ENCODE measurements at regions not wholly inside any gene's neighbourhood (a gene's known extent, or its start where the extent isn't known, plus 50 kb on each side); places are given as distances from the start of the nearest gene placed in this dataset.

DNA sequence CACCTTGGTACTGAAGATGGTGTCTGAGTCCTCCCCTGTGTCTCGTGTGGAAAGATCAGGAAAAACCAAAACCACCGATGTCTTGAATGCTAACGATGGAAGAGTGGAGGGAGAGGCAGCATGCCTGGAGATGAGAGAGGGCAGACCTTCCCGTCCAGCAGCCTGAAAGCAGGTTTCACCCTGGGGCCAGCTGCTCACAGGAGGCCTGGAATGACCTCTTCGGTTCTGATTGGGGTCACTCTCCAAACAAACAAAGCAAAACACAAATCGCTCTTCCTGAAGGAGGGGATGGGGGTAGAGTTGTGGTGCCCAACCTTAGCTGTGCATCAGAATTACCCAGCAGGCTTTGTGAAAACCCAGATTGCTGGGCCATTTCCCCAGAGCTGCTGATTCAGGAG is 142.3 kb upstream of the SOX1 start:
- DNase-seq (no peak), ATAC-seq (no peak)
- no peaks in the 10 kb centered on the region for H3K27me3 ChIP-seq
- no peak overlapping the region for H3K4me3 ChIP-seq
- H3K27ac ChIP-seq = no peak overlapping the region
- intact Hi-C loops (cut with DNase I) = no loop called here
- no peak for TF ChIP-seq POLR2A (IDR thresholded peaks at IDR 0.05)
- TF ChIP-seq, protein P1, sequence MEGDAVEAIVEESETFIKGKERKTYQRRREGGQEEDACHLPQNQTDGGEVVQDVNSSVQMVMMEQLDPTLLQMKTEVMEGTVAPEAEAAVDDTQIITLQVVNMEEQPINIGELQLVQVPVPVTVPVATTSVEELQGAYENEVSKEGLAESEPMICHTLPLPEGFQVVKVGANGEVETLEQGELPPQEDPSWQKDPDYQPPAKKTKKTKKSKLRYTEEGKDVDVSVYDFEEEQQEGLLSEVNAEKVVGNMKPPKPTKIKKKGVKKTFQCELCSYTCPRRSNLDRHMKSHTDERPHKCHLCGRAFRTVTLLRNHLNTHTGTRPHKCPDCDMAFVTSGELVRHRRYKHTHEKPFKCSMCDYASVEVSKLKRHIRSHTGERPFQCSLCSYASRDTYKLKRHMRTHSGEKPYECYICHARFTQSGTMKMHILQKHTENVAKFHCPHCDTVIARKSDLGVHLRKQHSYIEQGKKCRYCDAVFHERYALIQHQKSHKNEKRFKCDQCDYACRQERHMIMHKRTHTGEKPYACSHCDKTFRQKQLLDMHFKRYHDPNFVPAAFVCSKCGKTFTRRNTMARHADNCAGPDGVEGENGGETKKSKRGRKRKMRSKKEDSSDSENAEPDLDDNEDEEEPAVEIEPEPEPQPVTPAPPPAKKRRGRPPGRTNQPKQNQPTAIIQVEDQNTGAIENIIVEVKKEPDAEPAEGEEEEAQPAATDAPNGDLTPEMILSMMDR (IDR thresholded peaks at IDR 0.05) = no peak
- no peaks in the 10 kb centered on the region for H3K36me3 ChIP-seq
- WGBS (ENCODE audit: insufficient coverage, low coverage, low lambda C conversion rate, missing lambda C conversion rate) = 63% methylated on average over 5 of the region's 6 CpGs
- H3K4me1 ChIP-seq = no peaks in the 10 kb centered on the region
- H3K9me3 ChIP-seq = no peaks in the 10 kb centered on the region

- no peaks in the 10 kb centered on the region for H3K9me3 ChIP-seq
- TF ChIP-seq, protein P1 (IDR thresholded peaks at IDR 0.05) = no peak
- no peak for TF ChIP-seq POLR2A (IDR thresholded peaks at IDR 0.05)
- DNase-seq (no peak), ATAC-seq (no peak)
- H3K27me3 ChIP-seq = no peaks in the 10 kb centered on the region
- WGBS (ENCODE audit: insufficient coverage, low coverage, low lambda C conversion rate, missing lambda C conversion rate) = 90% methylated on average over 5 of the region's 13 CpGs
- H3K27ac ChIP-seq = no peak overlapping the region
- no peaks in the 10 kb centered on the region for H3K4me1 ChIP-seq
- H3K4me3 ChIP-seq = no peak overlapping the region
- no peaks in the 10 kb centered on the region for H3K36me3 ChIP-seq
- intact Hi-C loops (cut with DNase I) = no loop called here
Measured at GRCh38 chr13:111925146-111925875, 141.6 kb upstream of the SOX1 start.

GRCh38 chr13:111926501-111927180 is 140.3 kb upstream of the SOX1 start:
- DNase-seq = no peak
- no peak for ATAC-seq
- H3K27me3 ChIP-seq = no peaks in the 10 kb centered on the region
- H3K4me1 ChIP-seq = no peaks in the 10 kb centered on the region
- TF ChIP-seq, protein P1 (IDR thresholded peaks at IDR 0.05) = no peak
- no peak for TF ChIP-seq POLR2A (IDR thresholded peaks at IDR 0.05)
- H3K9me3 ChIP-seq = no peaks in the 10 kb centered on the region
- no peak overlapping the region for H3K27ac ChIP-seq
- intact Hi-C loops (cut with DNase I) = no loop called here
- no peaks in the 10 kb centered on the region for H3K36me3 ChIP-seq
- H3K4me3 ChIP-seq = no peak overlapping the region
- WGBS (ENCODE audit: insufficient coverage, low coverage, low lambda C conversion rate, missing lambda C conversion rate) = 53% methylated on average over 10 of the region's 15 CpGs

- no peak overlapping the region for H3K27ac ChIP-seq
- ATAC-seq (no peak), DNase-seq (no peak)
- H3K27me3 ChIP-seq = no peaks in the 10 kb centered on the region
- no peaks in the 10 kb centered on the region for H3K4me1 ChIP-seq
- no peak for TF ChIP-seq POLR2A (IDR thresholded peaks at IDR 0.05)
- TF ChIP-seq, protein P1 (IDR thresholded peaks at IDR 0.05) = no peak
- H3K9me3 ChIP-seq = no peaks in the 10 kb centered on the region
- intact Hi-C loops (cut with DNase I) = no loop called here
- H3K36me3 ChIP-seq = no peaks in the 10 kb centered on the region
- WGBS (ENCODE audit: insufficient coverage, low coverage, low lambda C conversion rate, missing lambda C conversion rate) = 50% methylated on average over 6 of the region's 12 CpGs
- no peak overlapping the region for H3K4me3 ChIP-seq
Measured at GRCh38 chr13:111927181-111927540, 139.8 kb upstream of the SOX1 start.
